DND-41 (cell line): ENCODE measurements at regions not wholly inside any gene's neighbourhood (a gene's known extent, or its start where the extent isn't known, plus 50 kb on each side); places are given as distances from the start of the nearest gene placed in this dataset.

Experiments
- ATAC-seq: fragments of 200-7000 bp; cut with Tn5 transposase; 3 replicates; pipeline ENCODE4 v1.9.1; 2021; ENCODE audit warnings: low read depth; ENCODE audit not compliant: insufficient read depth
- DNase-seq: peaks from one replicate; pipeline ENCODE4 v3.0.0-alpha.2; 2020
- H2AFZ ChIP-seq: 2 replicates; pipeline ENCODE4 v1.6.0; 2012; ENCODE audit warnings: low read depth, low read length
- H3K27ac ChIP-seq: 2 replicates; pipeline ENCODE4 v1.5.1; 2012; ENCODE audit warnings: low read length, inconsistent platforms
- H3K27me3 ChIP-seq: fragments of 200-600 bp; sonication (generic); 2 replicates; pipeline ENCODE4 v1.6.0; 2012; ENCODE audit warnings: low read length, mild to moderate bottlenecking, inconsistent platforms; ENCODE audit not compliant: insufficient read depth, poor library complexity
- H3K36me3 ChIP-seq: 2 replicates; pipeline ENCODE4 v1.5.1; 2012; ENCODE audit warnings: low read length, inconsistent platforms; ENCODE audit not compliant: insufficient read depth
- H3K4me1 ChIP-seq: 2 replicates; pipeline ENCODE4 v1.5.1; 2012; ENCODE audit warnings: mild to moderate bottlenecking, low read length; ENCODE audit not compliant: insufficient read depth
- H3K4me2 ChIP-seq: 2 replicates; pipeline ENCODE4 v1.6.0; 2012; ENCODE audit warnings: mild to moderate bottlenecking, moderate library complexity, low read length, inconsistent platforms; ENCODE audit not compliant: insufficient read depth
- H3K4me3 ChIP-seq, 2 experiments: fragments of 200-600 bp in 1 of 2; shearing (Covaris generic) in 1 of 2; 2 replicates each; pipeline ENCODE4 v1.5.1; 2012 to 2016; ENCODE audit warnings: inconsistent platforms in 2 of 2, low read length in 2 of 2, mild to moderate bottlenecking in 2 of 2, low read depth in 1 of 2, moderate library complexity in 1 of 2
- H3K79me2 ChIP-seq: 2 replicates; pipeline ENCODE4 v1.6.0; 2012; ENCODE audit warnings: low read length, inconsistent platforms; ENCODE audit not compliant: insufficient read depth
- H3K9ac ChIP-seq: 2 replicates; pipeline ENCODE4 v1.6.0; 2012; ENCODE audit warnings: low read depth, mild to moderate bottlenecking, inconsistent platforms, low read length, moderate library complexity
- H3K9me3 ChIP-seq: 2 replicates; pipeline ENCODE4 v1.5.1; 2012; ENCODE audit warnings: low read length, moderate library complexity, mild to moderate bottlenecking, inconsistent platforms; ENCODE audit not compliant: insufficient read depth, severe bottlenecking
- H4K20me1 ChIP-seq: 2 replicates; pipeline ENCODE4 v1.6.0; 2012; ENCODE audit warnings: low read length; ENCODE audit not compliant: insufficient read depth
- EZH2 ChIP-seq: IDR thresholded peaks from 3 replicates; pipeline ENCODE4 v1.6.1; 2012; ENCODE audit warnings: borderline replicate concordance, low read depth, mild to moderate bottlenecking, moderate library complexity, low read length, inconsistent platforms; ENCODE audit not compliant: severe bottlenecking
- TF ChIP-seq, protein P1 (sequence below): IDR thresholded peaks from 2 replicates; pipeline ENCODE4 v1.5.1; 2012; ENCODE audit warnings: borderline replicate concordance, low read length, moderate library complexity, mild to moderate bottlenecking; ENCODE audit not compliant: poor library complexity, severe bottlenecking; ENCODE audit errors: extremely low read depth

DNA sequence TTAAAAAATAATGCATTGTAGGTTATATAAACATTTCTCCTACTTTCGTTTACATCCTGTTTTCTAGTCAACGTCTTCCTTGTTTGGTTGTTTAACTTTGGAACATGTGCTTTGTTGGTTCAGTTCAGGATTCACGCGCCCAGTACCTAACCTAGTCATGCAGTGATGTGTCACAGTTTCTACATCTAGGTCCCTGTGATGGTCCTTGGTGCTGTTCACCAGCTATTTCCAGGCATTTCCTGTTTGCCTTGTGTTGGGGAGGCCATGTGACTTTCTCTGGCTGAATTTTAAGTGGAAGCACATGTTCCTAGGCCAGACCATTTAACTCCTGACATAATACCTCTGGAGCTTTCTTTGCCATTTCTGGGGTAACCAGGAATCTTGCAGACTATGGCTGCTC lies 292.3 kb downstream of the SMARCA2 start:
- Histone ChIP-seq H3K4me1 (no peaks in the 10 kb centered on the region), H2AFZ (no peak overlapping the region), H3K9ac (no peak overlapping the region), H4K20me1 (no peaks in the 10 kb centered on the region), H3K27me3 (no peaks in the 10 kb centered on the region), H3K4me2 (no peak overlapping the region), H3K79me2 (no peaks in the 10 kb centered on the region), H3K9me3 (peaks cover 9% of the 10 kb centered on the region), H3K36me3 (no peaks in the 10 kb centered on the region), H3K4me3 (no peak overlapping the region), H3K27ac (no peak overlapping the region)
- DNase-seq (no peak), ATAC-seq (no peak)
- TF ChIP-seq, protein P1, sequence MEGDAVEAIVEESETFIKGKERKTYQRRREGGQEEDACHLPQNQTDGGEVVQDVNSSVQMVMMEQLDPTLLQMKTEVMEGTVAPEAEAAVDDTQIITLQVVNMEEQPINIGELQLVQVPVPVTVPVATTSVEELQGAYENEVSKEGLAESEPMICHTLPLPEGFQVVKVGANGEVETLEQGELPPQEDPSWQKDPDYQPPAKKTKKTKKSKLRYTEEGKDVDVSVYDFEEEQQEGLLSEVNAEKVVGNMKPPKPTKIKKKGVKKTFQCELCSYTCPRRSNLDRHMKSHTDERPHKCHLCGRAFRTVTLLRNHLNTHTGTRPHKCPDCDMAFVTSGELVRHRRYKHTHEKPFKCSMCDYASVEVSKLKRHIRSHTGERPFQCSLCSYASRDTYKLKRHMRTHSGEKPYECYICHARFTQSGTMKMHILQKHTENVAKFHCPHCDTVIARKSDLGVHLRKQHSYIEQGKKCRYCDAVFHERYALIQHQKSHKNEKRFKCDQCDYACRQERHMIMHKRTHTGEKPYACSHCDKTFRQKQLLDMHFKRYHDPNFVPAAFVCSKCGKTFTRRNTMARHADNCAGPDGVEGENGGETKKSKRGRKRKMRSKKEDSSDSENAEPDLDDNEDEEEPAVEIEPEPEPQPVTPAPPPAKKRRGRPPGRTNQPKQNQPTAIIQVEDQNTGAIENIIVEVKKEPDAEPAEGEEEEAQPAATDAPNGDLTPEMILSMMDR, result no peak
- no peak for TF ChIP-seq EZH2

DNA sequence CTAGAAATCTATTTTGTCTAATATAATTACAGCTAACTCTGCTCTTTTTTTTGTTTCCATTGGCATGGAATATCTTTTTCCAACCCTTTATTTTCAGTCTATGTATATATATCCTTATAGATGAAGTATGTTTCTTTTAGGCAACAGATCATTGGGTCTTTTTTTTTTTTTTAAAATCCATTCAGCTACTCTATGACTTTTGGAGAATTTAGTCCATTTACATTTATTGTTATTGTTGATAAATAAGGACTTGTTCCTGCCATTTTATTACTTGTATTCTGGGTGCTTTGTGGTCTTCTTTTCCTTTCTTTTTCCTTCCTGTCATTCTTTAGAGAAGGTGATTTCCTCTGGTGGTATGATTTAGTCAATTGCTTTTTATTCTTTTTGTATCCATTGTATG lies 296.8 kb downstream of the SMARCA2 start:
- H3K4me1 ChIP-seq, result no peaks in the 10 kb centered on the region
- peaks cover 15% of the 10 kb centered on the region for H3K9me3 ChIP-seq
- DNase-seq (no peak), ATAC-seq (no peak)
- H3K4me2 ChIP-seq, result no peak overlapping the region
- no peak overlapping the region for H3K27ac ChIP-seq
- H3K27me3 ChIP-seq, result no peaks in the 10 kb centered on the region
- no peak overlapping the region for H3K9ac ChIP-seq
- H4K20me1 ChIP-seq, result no peaks in the 10 kb centered on the region
- TF ChIP-seq EZH2, result no peak
- TF ChIP-seq, protein P1, result no peak
- H3K4me3 ChIP-seq, result no peak overlapping the region
- no peaks in the 10 kb centered on the region for H3K36me3 ChIP-seq
- H2AFZ ChIP-seq, result no peak overlapping the region
- no peaks in the 10 kb centered on the region for H3K79me2 ChIP-seq

DNA sequence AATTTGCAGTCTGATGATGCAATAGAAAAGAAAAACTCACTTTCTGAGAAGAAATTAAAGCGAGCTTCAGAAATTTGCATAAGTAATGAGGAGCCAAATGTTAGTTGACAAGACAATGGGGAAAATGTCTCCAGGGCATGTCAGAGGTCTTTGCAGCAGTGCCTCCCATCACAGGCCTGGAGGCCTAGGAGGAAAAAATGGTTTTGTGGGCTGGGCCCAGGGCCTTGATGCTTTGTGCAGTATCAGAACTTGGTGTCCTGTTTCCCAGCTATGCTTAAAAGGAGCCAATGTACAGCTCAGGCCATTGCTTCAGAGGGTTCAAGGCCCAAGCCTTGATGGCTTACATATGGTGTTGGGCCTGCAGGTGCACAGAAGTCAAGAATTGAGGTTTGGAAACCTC lies 298.4 kb downstream of the SMARCA2 start:
- Histone ChIP-seq H3K27me3 (no peaks in the 10 kb centered on the region), H3K36me3 (no peaks in the 10 kb centered on the region), H2AFZ (no peak overlapping the region), H3K4me3 (no peak overlapping the region), H3K9me3 (peaks cover 15% of the 10 kb centered on the region), H3K79me2 (no peaks in the 10 kb centered on the region), H4K20me1 (no peaks in the 10 kb centered on the region), H3K9ac (no peak overlapping the region), H3K27ac (no peak overlapping the region), H3K4me2 (no peak overlapping the region), H3K4me1 (no peaks in the 10 kb centered on the region)
- no peak for TF ChIP-seq EZH2
- TF ChIP-seq, protein P1, result no peak
- no peak for ATAC-seq
- DNase-seq, result no peak

DNA sequence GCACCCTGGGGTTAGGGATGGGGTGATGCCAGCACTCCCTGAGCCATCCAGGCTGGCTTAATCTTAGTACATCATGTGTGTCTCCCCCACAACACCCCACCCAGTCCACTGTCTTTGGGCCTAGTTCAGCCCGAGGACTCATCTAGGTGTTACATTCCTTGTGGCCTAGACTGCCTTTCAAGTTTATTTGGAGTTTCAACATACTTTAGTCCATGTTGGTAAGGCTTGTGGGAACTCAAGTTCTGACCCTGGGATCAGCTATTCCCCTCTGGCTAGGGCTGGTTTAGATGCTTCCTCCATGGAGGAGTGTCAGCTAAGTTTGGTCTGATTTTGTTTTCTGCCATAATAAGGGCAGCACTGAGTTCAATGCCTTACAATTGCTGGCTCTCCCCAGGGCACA lies 302.4 kb downstream of the SMARCA2 start:
- no peaks in the 10 kb centered on the region for H3K36me3 ChIP-seq
- ATAC-seq (no peak), DNase-seq (no peak)
- peaks cover 6% of the 10 kb centered on the region for H3K9me3 ChIP-seq
- H3K9ac ChIP-seq, result no peak overlapping the region
- H3K27ac ChIP-seq, result no peak overlapping the region
- H3K79me2 ChIP-seq, result no peaks in the 10 kb centered on the region
- no peak overlapping the region for H3K4me3 ChIP-seq
- no peak overlapping the region for H2AFZ ChIP-seq
- no peak overlapping the region for H3K4me2 ChIP-seq
- no peak for TF ChIP-seq EZH2
- TF ChIP-seq, protein P1, result no peak
- H4K20me1 ChIP-seq, result no peaks in the 10 kb centered on the region
- H3K27me3 ChIP-seq, result no peaks in the 10 kb centered on the region
- H3K4me1 ChIP-seq, result no peaks in the 10 kb centered on the region
